ENCODE measurements at regions not wholly inside any gene's neighbourhood (a gene's known extent, or its start where the extent isn't known, plus 50 kb on each side); places are given as distances from the start of the nearest gene placed in this dataset.

DNA sequence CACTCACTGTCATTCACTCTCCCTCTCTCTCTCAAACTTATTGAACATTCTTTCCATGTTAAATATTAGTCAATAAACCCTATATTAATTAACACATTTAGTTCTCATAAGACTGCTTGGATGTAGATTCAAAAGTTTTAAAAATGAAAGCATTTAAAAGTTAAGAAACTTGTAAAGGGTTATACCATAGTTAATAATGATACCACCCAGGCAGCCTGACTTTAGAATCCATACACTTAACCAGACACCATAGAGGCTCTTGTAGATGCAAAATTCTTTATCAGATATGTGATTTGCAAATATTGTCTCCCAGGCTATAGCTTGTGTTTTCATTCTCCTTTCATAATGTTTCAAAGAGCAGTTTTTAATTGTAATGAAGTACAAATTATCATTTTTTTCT lies 335.8 kb upstream of the ACTBL2 start:
- TF ChIP-seq CTCF (IDR thresholded peaks at IDR 0.05; ENCODE audit: low read depth, low read length): no peak
- no peak for TF ChIP-seq MAX (IDR thresholded peaks at IDR 0.05; ENCODE audit: low read depth, low read length)
- TF ChIP-seq POLR2A (IDR thresholded peaks at IDR 0.05; ENCODE audit: extremely low read depth, insufficient read length): no peak
